WTC11 (cell line): ENCODE measurements at regions not wholly inside any gene's neighbourhood (a gene's known extent, or its start where the extent isn't known, plus 50 kb on each side); places are given as distances from the start of the nearest gene placed in this dataset.

Experiments
- CREB1 ChIP-seq: sonication (generic); formaldehyde crosslinking; IDR thresholded peaks from 2 replicates; pipeline ENCODE4 v1.8.0; 2023; ENCODE audit warnings: mild to moderate bottlenecking, missing genetic modification reagents
- TF ChIP-seq, protein P1 (sequence below): sonication (generic); formaldehyde crosslinking; IDR thresholded peaks from 2 replicates; pipeline ENCODE4 v1.8.0; 2022; ENCODE audit warnings: mild to moderate bottlenecking, missing genetic modification reagents
- TF ChIP-seq, protein P2 (sequence below): fragments of 200-600 bp; IDR thresholded peaks from 2 replicates; pipeline ENCODE4 v1.8.0; 2022; ENCODE audit warnings: antibody characterized with exemption
- TF ChIP-seq, protein P3 (sequence below): sonication (generic); formaldehyde crosslinking; IDR thresholded peaks from 2 replicates; pipeline ENCODE4 v1.8.0; 2022; ENCODE audit warnings: mild to moderate bottlenecking, missing genetic modification reagents

- TF ChIP-seq, protein P1, sequence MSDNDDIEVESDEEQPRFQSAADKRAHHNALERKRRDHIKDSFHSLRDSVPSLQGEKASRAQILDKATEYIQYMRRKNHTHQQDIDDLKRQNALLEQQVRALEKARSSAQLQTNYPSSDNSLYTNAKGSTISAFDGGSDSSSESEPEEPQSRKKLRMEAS (CRISPR knock-in tag), result no peak
- TF ChIP-seq, protein P2, sequence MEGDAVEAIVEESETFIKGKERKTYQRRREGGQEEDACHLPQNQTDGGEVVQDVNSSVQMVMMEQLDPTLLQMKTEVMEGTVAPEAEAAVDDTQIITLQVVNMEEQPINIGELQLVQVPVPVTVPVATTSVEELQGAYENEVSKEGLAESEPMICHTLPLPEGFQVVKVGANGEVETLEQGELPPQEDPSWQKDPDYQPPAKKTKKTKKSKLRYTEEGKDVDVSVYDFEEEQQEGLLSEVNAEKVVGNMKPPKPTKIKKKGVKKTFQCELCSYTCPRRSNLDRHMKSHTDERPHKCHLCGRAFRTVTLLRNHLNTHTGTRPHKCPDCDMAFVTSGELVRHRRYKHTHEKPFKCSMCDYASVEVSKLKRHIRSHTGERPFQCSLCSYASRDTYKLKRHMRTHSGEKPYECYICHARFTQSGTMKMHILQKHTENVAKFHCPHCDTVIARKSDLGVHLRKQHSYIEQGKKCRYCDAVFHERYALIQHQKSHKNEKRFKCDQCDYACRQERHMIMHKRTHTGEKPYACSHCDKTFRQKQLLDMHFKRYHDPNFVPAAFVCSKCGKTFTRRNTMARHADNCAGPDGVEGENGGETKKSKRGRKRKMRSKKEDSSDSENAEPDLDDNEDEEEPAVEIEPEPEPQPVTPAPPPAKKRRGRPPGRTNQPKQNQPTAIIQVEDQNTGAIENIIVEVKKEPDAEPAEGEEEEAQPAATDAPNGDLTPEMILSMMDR, result no peak
- TF ChIP-seq, protein P3, sequence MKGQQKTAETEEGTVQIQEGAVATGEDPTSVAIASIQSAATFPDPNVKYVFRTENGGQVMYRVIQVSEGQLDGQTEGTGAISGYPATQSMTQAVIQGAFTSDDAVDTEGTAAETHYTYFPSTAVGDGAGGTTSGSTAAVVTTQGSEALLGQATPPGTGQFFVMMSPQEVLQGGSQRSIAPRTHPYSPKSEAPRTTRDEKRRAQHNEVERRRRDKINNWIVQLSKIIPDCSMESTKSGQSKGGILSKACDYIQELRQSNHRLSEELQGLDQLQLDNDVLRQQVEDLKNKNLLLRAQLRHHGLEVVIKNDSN, result no peak
- no peak for TF ChIP-seq CREB1
These were observed 202.7 kb downstream of the EDEM1 start for GRCh38 chr3:5390221-5390620.
